ENCODE measurements at regions not wholly inside any gene's neighbourhood (a gene's known extent, or its start where the extent isn't known, plus 50 kb on each side); places are given as distances from the start of the nearest gene placed in this dataset.

GRCh38 chr16:86093801-86094750 is 195.1 kb downstream of the IRF8 start:
- TF ChIP-seq CTCF (IDR thresholded peaks at IDR 0.05), result no peak
- no peak for TF ChIP-seq POLR2A (IDR thresholded peaks at IDR 0.05)
- TF ChIP-seq EP300 (IDR thresholded peaks at IDR 0.05), result no peak

All from tibial nerve (tissue), 4 donors.